Mesenchymal stem cell (in vitro differentiated cells and primary cell): ENCODE measurements at regions not wholly inside any gene's neighbourhood (a gene's known extent, or its start where the extent isn't known, plus 50 kb on each side); places are given as distances from the start of the nearest gene placed in this dataset.
A peak's percentile ranks its signal among the peaks of the same experiment; 100 is the strongest.

Experiments used
- DNase-seq: peaks from one replicate; pipeline ENCODE4 v3.0.0-alpha.2; 2013
- H2AFZ ChIP-seq: one replicate; pipeline ENCODE4 v1.6.1; 2013; ENCODE audit warnings: low read depth, mild to moderate bottlenecking, control low read depth, inconsistent platforms, low read length, moderate library complexity
- H2AK5ac ChIP-seq: 2 replicates; pipeline ENCODE4 v1.6.1; 2013; ENCODE audit warnings: low read length, moderate library complexity, mild to moderate bottlenecking, inconsistent platforms; ENCODE audit not compliant: severe bottlenecking
- H2BK120ac ChIP-seq: one replicate; pipeline ENCODE4 v1.6.1; 2013; ENCODE audit warnings: low read depth, mild to moderate bottlenecking, inconsistent platforms, low read length, moderate library complexity
- H2BK12ac ChIP-seq, 2 experiments: one replicate each; pipeline ENCODE4 v1.6.1; 2013; ENCODE audit warnings: inconsistent platforms in 2 of 2, low read length in 2 of 2, mild to moderate bottlenecking in 2 of 2, moderate library complexity in 2 of 2, control low read depth in 1 of 2
- H2BK15ac ChIP-seq: one replicate; pipeline ENCODE4 v1.6.1; 2013; ENCODE audit warnings: mild to moderate bottlenecking, low read depth, inconsistent platforms; ENCODE audit not compliant: poor library complexity, severe bottlenecking
- H2BK5ac ChIP-seq: 2 replicates; pipeline ENCODE4 v1.6.1; 2013; ENCODE audit warnings: low read depth, mild to moderate bottlenecking, low read length, control low read depth, inconsistent platforms; ENCODE audit not compliant: poor library complexity, severe bottlenecking
- H3K14ac ChIP-seq, 2 experiments: one replicate each; pipeline ENCODE4 v1.6.1; 2013; ENCODE audit warnings: inconsistent platforms in 2 of 2, low read length in 2 of 2, control low read depth in 1 of 2, mild to moderate bottlenecking in 1 of 2, moderate library complexity in 1 of 2
- H3K18ac ChIP-seq, 2 experiments: one replicate each; pipeline ENCODE4 v1.6.1; 2013; ENCODE audit warnings: inconsistent platforms in 2 of 2, low read length in 2 of 2, control low read depth in 1 of 2, low read depth in 1 of 2, mild to moderate bottlenecking in 1 of 2
- H3K23ac ChIP-seq, 2 experiments: one replicate each; pipeline ENCODE4 v1.6.1; 2013; ENCODE audit warnings: inconsistent platforms in 2 of 2, low read length in 2 of 2, mild to moderate bottlenecking in 2 of 2, moderate library complexity in 2 of 2, control low read depth in 1 of 2
- H3K27ac ChIP-seq: 2 replicates; pipeline ENCODE4 v1.5.1; 2013; ENCODE audit warnings: mild to moderate bottlenecking, moderate library complexity, low read length, control low read depth, inconsistent platforms; ENCODE audit not compliant: poor library complexity, severe bottlenecking
- H3K27me3 ChIP-seq, 2 experiments: 2 replicates each; pipeline versions ENCODE4 v1.6.1 to v1.7.0; 2013; ENCODE audit warnings: low read length in 2 of 2, mild to moderate bottlenecking in 2 of 2, moderate library complexity in 2 of 2, control low read depth in 1 of 2, inconsistent platforms in 1 of 2; ENCODE audit not compliant: control insufficient read depth in 1 of 2, insufficient read depth in 1 of 2
- H3K36me3 ChIP-seq, 2 experiments: 2 replicates each; pipeline versions ENCODE4 v1.6.1 to v1.7.0; 2013; ENCODE audit warnings: low read length in 2 of 2, control low read depth in 1 of 2, inconsistent platforms in 1 of 2, low read depth in 1 of 2, mild to moderate bottlenecking in 1 of 2; ENCODE audit not compliant: insufficient read depth in 2 of 2, control insufficient read depth in 1 of 2
- H3K4ac ChIP-seq, 2 experiments: one replicate each; pipeline ENCODE4 v1.6.1; 2013; ENCODE audit warnings: inconsistent platforms in 2 of 2, low read length in 2 of 2, mild to moderate bottlenecking in 2 of 2, moderate library complexity in 2 of 2, control low read depth in 1 of 2, low read depth in 1 of 2
- H3K4me1 ChIP-seq: 2 replicates; pipeline ENCODE4 v1.6.1; 2013; ENCODE audit warnings: low read depth, low read length, control low read depth; ENCODE audit not compliant: control insufficient read depth, insufficient read depth
- H3K4me2 ChIP-seq: 2 replicates; pipeline ENCODE4 v1.6.1; 2013; ENCODE audit warnings: low read length, mild to moderate bottlenecking, inconsistent platforms; ENCODE audit not compliant: poor library complexity, severe bottlenecking
- H3K4me3 ChIP-seq, 2 experiments: 2 replicates each; pipeline versions ENCODE4 v1.5.1 to v1.7.0; 2013; ENCODE audit warnings: low read length in 2 of 2, mild to moderate bottlenecking in 2 of 2, control low read depth in 1 of 2, low read depth in 1 of 2; ENCODE audit not compliant: insufficient read depth in 1 of 2
- H3K79me1 ChIP-seq: replicated peaks from 2 replicates; pipeline ENCODE4 v1.6.1; 2013; ENCODE audit warnings: mild to moderate bottlenecking, control low read depth, low read length, inconsistent platforms; ENCODE audit not compliant: poor library complexity, severe bottlenecking
- H3K9ac ChIP-seq: 2 replicates; pipeline ENCODE4 v1.7.0; 2013; ENCODE audit warnings: mild to moderate bottlenecking, low read length, moderate library complexity
- H3K9me3 ChIP-seq: 2 replicates; pipeline ENCODE4 v1.7.0; 2013; ENCODE audit warnings: mild to moderate bottlenecking, low read length; ENCODE audit not compliant: control insufficient read depth
- H4K8ac ChIP-seq: one replicate; pipeline ENCODE4 v1.6.1; 2013; ENCODE audit warnings: inconsistent platforms, mild to moderate bottlenecking, low read length, moderate library complexity
- H4K91ac ChIP-seq: one replicate; pipeline ENCODE4 v1.6.1; 2013; ENCODE audit warnings: mild to moderate bottlenecking, low read length, inconsistent platforms
- WGBS: methylation state at CpG from one replicate; pipeline ENCODE4 v1.1.7; 2013; ENCODE audit warnings: mixed read lengths; 5-methylcytosine and 5-hydroxymethylcytosine counted together

DNA sequence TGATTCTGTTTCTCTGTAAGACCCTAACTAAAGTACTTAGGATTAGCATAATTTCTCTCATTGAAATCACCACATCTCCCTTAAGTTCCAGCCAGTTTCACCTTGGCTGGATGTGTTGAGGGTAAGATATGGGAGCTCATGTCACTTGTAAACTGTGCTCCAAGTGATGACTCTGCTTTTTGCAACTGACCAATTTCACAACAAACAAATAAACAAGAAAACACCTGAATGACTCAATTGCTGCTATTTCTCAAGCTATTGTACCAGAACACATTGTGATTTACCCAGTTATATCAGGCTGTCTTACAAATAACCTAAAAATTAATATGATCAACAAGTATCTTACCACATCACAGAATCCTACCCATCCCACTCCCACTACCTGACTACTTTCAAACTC lies 379.1 kb upstream of the KIF2A start:
- no peak overlapping the region for H3K4me2 ChIP-seq
- H3K9ac ChIP-seq, result no peak overlapping the region
- H3K79me1 ChIP-seq, result no peaks in the 10 kb centered on the region
- no peak overlapping the region for H4K91ac ChIP-seq
- no peak overlapping the region for H3K27ac ChIP-seq
- H3K4ac ChIP-seq, result no peak overlapping the region
- H3K23ac ChIP-seq, result no peak overlapping the region
- no peaks in the 10 kb centered on the region for H3K27me3 ChIP-seq
- no peak overlapping the region for H2AK5ac ChIP-seq
- no peak overlapping the region for H3K14ac ChIP-seq
- no peak overlapping the region for H2BK12ac ChIP-seq
- DNase-seq, result no peak
- no peak overlapping the region for H4K8ac ChIP-seq
- H3K4me3 ChIP-seq, result no peak overlapping the region
- H2BK15ac ChIP-seq, result no peak overlapping the region
- no peak overlapping the region for H2AFZ ChIP-seq
- H2BK5ac ChIP-seq, result no peak overlapping the region
- no peak overlapping the region for H2BK120ac ChIP-seq
- H3K18ac ChIP-seq, result no peak overlapping the region
- no peaks in the 10 kb centered on the region for H3K36me3 ChIP-seq
- no peaks in the 10 kb centered on the region for H3K9me3 ChIP-seq
- no peaks in the 10 kb centered on the region for H3K4me1 ChIP-seq

GRCh38 chr5:61931236-61931635 lies 374.8 kb upstream of the KIF2A start:
- no peak overlapping the region for H3K4ac ChIP-seq
- H3K4me2 ChIP-seq, result no peak overlapping the region
- H4K8ac ChIP-seq, result no peak overlapping the region
- H2BK120ac ChIP-seq, result no peak overlapping the region
- no peak overlapping the region for H3K23ac ChIP-seq
- H3K4me1 ChIP-seq, result peaks cover 1% of the 10 kb centered on the region
- no peaks in the 10 kb centered on the region for H3K9me3 ChIP-seq
- peak; percentile 2 for DNase-seq
- H4K91ac ChIP-seq, result no peak overlapping the region
- no peak overlapping the region for H3K9ac ChIP-seq
- no peak overlapping the region for H3K14ac ChIP-seq
- no peaks in the 10 kb centered on the region for H3K36me3 ChIP-seq
- H3K18ac ChIP-seq, result no peak overlapping the region
- H3K4me3 ChIP-seq, result no peak overlapping the region
- no peak overlapping the region for H2AFZ ChIP-seq
- H2BK5ac ChIP-seq, result no peak overlapping the region
- no peak overlapping the region for H2BK12ac ChIP-seq
- H3K27ac ChIP-seq, result no peak overlapping the region
- no peaks in the 10 kb centered on the region for H3K79me1 ChIP-seq
- no peak overlapping the region for H2AK5ac ChIP-seq
- H3K27me3 ChIP-seq, result no peaks in the 10 kb centered on the region
- no peak overlapping the region for H2BK15ac ChIP-seq

GRCh38 chr5:61933787-61934626 lies 372.0 kb upstream of the KIF2A start:
- H2BK12ac ChIP-seq, result no peak overlapping the region
- no peak overlapping the region for H4K91ac ChIP-seq
- H3K4me1 ChIP-seq, result peaks cover 1% of the 10 kb centered on the region
- no peak overlapping the region for H3K14ac ChIP-seq
- H2AK5ac ChIP-seq, result no peak overlapping the region
- peak overlapping the region; percentile 40 for H3K9ac ChIP-seq
- H2BK5ac ChIP-seq, result no peak overlapping the region
- no peak overlapping the region for H3K23ac ChIP-seq
- H2AFZ ChIP-seq, result no peak overlapping the region
- WGBS, result 49% methylated on average over 3 of the region's 4 CpGs
- no peak overlapping the region for H3K27ac ChIP-seq
- H2BK15ac ChIP-seq, result no peak overlapping the region
- H3K27me3 ChIP-seq, result no peaks in the 10 kb centered on the region
- H3K4me3 ChIP-seq, result no peak overlapping the region
- no peaks in the 10 kb centered on the region for H3K79me1 ChIP-seq
- no peak overlapping the region for H4K8ac ChIP-seq
- peak; percentile 60 for DNase-seq
- H3K4ac ChIP-seq, result no peak overlapping the region
- no peak overlapping the region for H3K4me2 ChIP-seq
- H3K18ac ChIP-seq, result no peak overlapping the region
- H2BK120ac ChIP-seq, result no peak overlapping the region
- H3K36me3 ChIP-seq, result no peaks in the 10 kb centered on the region
- H3K9me3 ChIP-seq, result no peaks in the 10 kb centered on the region

DNA sequence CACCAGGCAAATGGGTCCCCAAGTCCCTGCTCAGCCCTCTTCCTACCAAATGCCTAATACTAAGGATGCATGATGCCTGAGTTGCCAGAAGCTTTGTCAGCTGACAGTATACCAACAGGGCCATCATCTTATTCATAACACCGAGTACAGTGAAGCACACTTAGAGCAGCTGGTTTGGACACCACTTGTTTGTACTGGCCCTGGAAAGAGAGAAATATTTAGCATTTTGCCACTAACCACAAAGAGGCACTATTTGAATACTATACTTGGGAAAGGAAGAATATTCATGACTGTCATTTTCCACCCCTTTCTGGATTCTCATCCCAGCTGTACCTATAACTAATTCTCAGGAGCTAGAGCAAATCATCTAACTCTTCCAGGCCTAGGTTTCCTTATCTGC lies 364.4 kb upstream of the KIF2A start:
- WGBS, result 100% methylated on average over 1 of the region's 1 CpG
- H3K9me3 ChIP-seq, result no peaks in the 10 kb centered on the region

More for the DNA sequence above, 364.4 kb upstream of the KIF2A start:
- Histone ChIP-seq H3K18ac (no peak overlapping the region), H3K14ac (no peak overlapping the region), H2BK5ac (no peak overlapping the region), H2AFZ (no peak overlapping the region), H3K4me3 (no peak overlapping the region), H3K36me3 (no peaks in the 10 kb centered on the region), H3K4me1 (no peaks in the 10 kb centered on the region), H3K27ac (no peak overlapping the region), H2AK5ac (no peak overlapping the region), H3K27me3 (peaks cover under 1 to 23% of the 10 kb centered on the region in 2 experiments), H4K91ac (no peak overlapping the region), H2BK15ac (no peak overlapping the region), H2BK120ac (no peak overlapping the region), H4K8ac (no peak overlapping the region), H3K79me1 (no peaks in the 10 kb centered on the region), H2BK12ac (no peak overlapping the region), H3K23ac (no peak overlapping the region), H3K9ac (no peak overlapping the region), H3K4me2 (no peak overlapping the region), H3K4ac (no peak overlapping the region)
- no peak for DNase-seq
